ENCODE measurements at regions not wholly inside any gene's neighbourhood (a gene's known extent, or its start where the extent isn't known, plus 50 kb on each side); places are given as distances from the start of the nearest gene placed in this dataset.

DNA sequence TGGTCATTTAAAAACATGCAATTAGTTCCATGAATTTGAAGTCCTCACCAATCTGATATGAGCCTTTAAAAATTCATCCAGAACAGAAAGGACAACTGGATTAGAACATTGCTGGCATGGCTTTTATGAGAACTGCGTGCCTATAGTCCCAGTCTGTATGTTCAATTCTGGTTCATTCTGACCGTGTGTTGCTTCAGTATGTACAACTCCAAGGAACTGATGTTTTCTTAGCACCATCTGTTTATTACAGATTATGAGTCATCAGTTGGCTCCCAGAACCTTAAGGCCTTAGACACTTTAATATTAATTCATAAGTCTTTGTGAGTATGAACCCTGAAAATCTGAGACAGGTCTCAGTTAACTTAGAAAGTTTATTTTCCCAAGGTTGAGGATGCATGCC, 115.0 kb downstream of the CEP44 start:
- TF ChIP-seq POLR2AphosphoS5 (IDR thresholded peaks at IDR 0.05; ENCODE audit: low read depth, low read length) (no peak), POLR2A (IDR thresholded peaks at IDR 0.05; ENCODE audit: control extremely low read depth in 1 of 2, low read depth in 2 of 2, low read length in 2 of 2) (no peak), JUND (IDR thresholded peaks at IDR 0.05; ENCODE audit: low read length) (no peak), PHF8 (conservative IDR thresholded peaks at IDR 0.05; ENCODE audit: low read depth, low read length) (no peak), CHD2 (IDR thresholded peaks at IDR 0.05; ENCODE audit: low read length) (no peak), CEBPB (IDR thresholded peaks at IDR 0.05; ENCODE audit: low read depth, low read length) (no peak)
- TF ChIP-seq, protein P1, sequence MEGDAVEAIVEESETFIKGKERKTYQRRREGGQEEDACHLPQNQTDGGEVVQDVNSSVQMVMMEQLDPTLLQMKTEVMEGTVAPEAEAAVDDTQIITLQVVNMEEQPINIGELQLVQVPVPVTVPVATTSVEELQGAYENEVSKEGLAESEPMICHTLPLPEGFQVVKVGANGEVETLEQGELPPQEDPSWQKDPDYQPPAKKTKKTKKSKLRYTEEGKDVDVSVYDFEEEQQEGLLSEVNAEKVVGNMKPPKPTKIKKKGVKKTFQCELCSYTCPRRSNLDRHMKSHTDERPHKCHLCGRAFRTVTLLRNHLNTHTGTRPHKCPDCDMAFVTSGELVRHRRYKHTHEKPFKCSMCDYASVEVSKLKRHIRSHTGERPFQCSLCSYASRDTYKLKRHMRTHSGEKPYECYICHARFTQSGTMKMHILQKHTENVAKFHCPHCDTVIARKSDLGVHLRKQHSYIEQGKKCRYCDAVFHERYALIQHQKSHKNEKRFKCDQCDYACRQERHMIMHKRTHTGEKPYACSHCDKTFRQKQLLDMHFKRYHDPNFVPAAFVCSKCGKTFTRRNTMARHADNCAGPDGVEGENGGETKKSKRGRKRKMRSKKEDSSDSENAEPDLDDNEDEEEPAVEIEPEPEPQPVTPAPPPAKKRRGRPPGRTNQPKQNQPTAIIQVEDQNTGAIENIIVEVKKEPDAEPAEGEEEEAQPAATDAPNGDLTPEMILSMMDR (IDR thresholded peaks at IDR 0.05; ENCODE audit: control extremely low read depth in 1 of 3, insufficient read depth in 1 of 3, low read depth in 1 of 3, low read length in 3 of 3) = no peak
